ENCODE measurements at regions not wholly inside any gene's neighbourhood (a gene's known extent, or its start where the extent isn't known, plus 50 kb on each side); places are given as distances from the start of the nearest gene placed in this dataset.
A peak's percentile ranks its signal among the peaks of the same experiment; 100 is the strongest.

- DNase-seq (ENCODE audit: extremely low read depth in 1 of 11, low read depth in 9 of 11, low spot score in 4 of 11): no peak
These were observed 132.7 kb downstream of the TSN start for GRCh38 chr2:121888189-121888557.

GRCh38 chr2:121890041-121890440 is 134.6 kb downstream of the TSN start:
- no peak for DNase-seq (ENCODE audit: extremely low read depth in 1 of 11, low read depth in 9 of 11, low spot score in 4 of 11)

- DNase-seq (ENCODE audit: extremely low read depth in 1 of 11, low read depth in 9 of 11, low spot score in 4 of 11): no peak
These were observed 140.5 kb downstream of the TSN start for GRCh38 chr2:121895723-121896571.

GRCh38 chr2:121897335-121897970 is 142.0 kb downstream of the TSN start:
- DNase-seq (ENCODE audit: extremely low read depth in 1 of 11, low read depth in 9 of 11, low spot score in 4 of 11): no peak

- no peak for DNase-seq (ENCODE audit: extremely low read depth in 1 of 11, low read depth in 9 of 11, low spot score in 4 of 11)
These were observed 143.0 kb downstream of the TSN start for GRCh38 chr2:121898483-121898882.

GRCh38 chr2:121900391-121900790 is 144.9 kb downstream of the TSN start:
- DNase-seq (ENCODE audit: extremely low read depth in 1 of 11, low read depth in 9 of 11, low spot score in 4 of 11): no peak

- DNase-seq (ENCODE audit: extremely low read depth in 1 of 11, low read depth in 9 of 11, low spot score in 4 of 11): no peak
These were observed 146.7 kb downstream of the TSN start for GRCh38 chr2:121902171-121902591.

GRCh38 chr2:121902616-121903015 is 147.2 kb downstream of the TSN start:
- DNase-seq (ENCODE audit: extremely low read depth in 1 of 11, low read depth in 9 of 11, low spot score in 4 of 11): no peak

GRCh38 chr2:121903037-121903689 is 147.7 kb downstream of the TSN start:
- DNase-seq (ENCODE audit: extremely low read depth in 1 of 11, low read depth in 9 of 11, low spot score in 4 of 11): no peak

GRCh38 chr2:121904656-121905055 is 149.2 kb downstream of the TSN start:
- no peak for DNase-seq (ENCODE audit: extremely low read depth in 1 of 11, low read depth in 9 of 11, low spot score in 4 of 11)

GRCh38 chr2:121905201-121905600 is 149.8 kb downstream of the TSN start:
- DNase-seq (ENCODE audit: extremely low read depth in 1 of 11, low read depth in 9 of 11, low spot score in 4 of 11): no peak

GRCh38 chr2:121906170-121906569 is 150.7 kb downstream of the TSN start:
- no peak for DNase-seq (ENCODE audit: extremely low read depth in 1 of 11, low read depth in 9 of 11, low spot score in 4 of 11)

GRCh38 chr2:121907928-121908327 is 152.5 kb downstream of the TSN start:
- DNase-seq (ENCODE audit: extremely low read depth in 1 of 11, low read depth in 9 of 11, low spot score in 4 of 11): no peak

- no peak for DNase-seq (ENCODE audit: extremely low read depth in 1 of 11, low read depth in 9 of 11, low spot score in 4 of 11)
These were observed 154.7 kb downstream of the TSN start for GRCh38 chr2:121910139-121910538.

- DNase-seq (ENCODE audit: extremely low read depth in 1 of 11, low read depth in 9 of 11, low spot score in 4 of 11): no peak
These were observed 155.6 kb downstream of the TSN start for GRCh38 chr2:121911036-121911435.

GRCh38 chr2:121917143-121917542 is 161.7 kb downstream of the TSN start:
- DNase-seq (ENCODE audit: extremely low read depth in 1 of 11, low read depth in 9 of 11, low spot score in 4 of 11): no peak

- peak in 4 of 11 donors; percentile 15 to 36 (median 34) for DNase-seq (ENCODE audit: extremely low read depth in 1 of 11, low read depth in 9 of 11, low spot score in 4 of 11)
These were observed 162.8 kb downstream of the TSN start for GRCh38 chr2:121918231-121918630.

- no peak for DNase-seq (ENCODE audit: extremely low read depth in 1 of 11, low read depth in 9 of 11, low spot score in 4 of 11)
These were observed 164.4 kb downstream of the TSN start for GRCh38 chr2:121919803-121920202.

- no peak for DNase-seq (ENCODE audit: extremely low read depth in 1 of 11, low read depth in 9 of 11, low spot score in 4 of 11)
These were observed 170.0 kb downstream of the TSN start for GRCh38 chr2:121925466-121925865.

GRCh38 chr2:121943285-121943684 is 187.8 kb downstream of the TSN start:
- no peak for DNase-seq (ENCODE audit: extremely low read depth in 1 of 11, low read depth in 9 of 11, low spot score in 4 of 11)

Measured in renal cortex interstitium (tissue), 11 donors.